Sciatic nerve (tissue), 2 donors: ENCODE measurements at regions not wholly inside any gene's neighbourhood (a gene's known extent, or its start where the extent isn't known, plus 50 kb on each side); places are given as distances from the start of the nearest gene placed in this dataset.
"Not testable (repeated sequence)": the region's sequence is repeated elsewhere in the genome, so short reads cannot be mapped to it uniquely, and the experiment has no call there.

Experiments used
- ATAC-seq: fragments of 200-7000 bp; cut with Tn5 transposase; one replicate; pipeline ENCODE4 v1.9.1; 2020; ENCODE audit warnings: mild to moderate bottlenecking, moderate library complexity
- DNase-seq: peaks from one replicate; pipeline ENCODE4 v3.0.0-alpha.2; 2020; ENCODE audit warnings: low spot score
- intact Hi-C: fragments of 100-400 bp; cut with DNase I; formaldehyde crosslinking; loops from one replicate; pipeline ENCODE4 v1.14.2; 2022
- donor health status: DM: no; HTN: no; CAD: no.
- donor health status: DM: no; HTN: no; CAD: no.

- ATAC-seq, result no peak
- intact Hi-C loops, result loop anchor here (10.0 kb wide), 1 partner anchor 1921 kb away; no protein-coding TSS in a partner anchor
- no peak for DNase-seq
Measured at GRCh38 chr1:230563591-230563990, 78.7 kb upstream of the COG2 start.

- intact Hi-C loops, result loop anchor here (10.0 kb wide), 1 partner anchor 1923 kb away; no protein-coding TSS in a partner anchor
- DNase-seq, result no peak
Measured at GRCh38 chr1:230561570-230561969, 80.7 kb upstream of the COG2 start.

GRCh38 chr1:230558324-230558723 is 84.0 kb upstream of the COG2 start:
- intact Hi-C loops, result no loop called here
- ATAC-seq (no peak), DNase-seq (no peak)

More at GRCh38 chr1:230561570-230561969, 80.7 kb upstream of the COG2 start:
- no peak for ATAC-seq

- intact Hi-C loops, result no loop called here
- no peak for DNase-seq
- no peak for ATAC-seq
Measured at GRCh38 chr1:230556453-230556852, 85.8 kb upstream of the COG2 start.

- no peak for ATAC-seq
- intact Hi-C loops, result no loop called here
- DNase-seq, result no peak
Measured at GRCh38 chr1:230555814-230556213, 86.5 kb upstream of the COG2 start.

- no peak for DNase-seq
- intact Hi-C loops, result no loop called here
- no peak for ATAC-seq
Measured at GRCh38 chr1:230552880-230553279, 89.4 kb upstream of the COG2 start.

- intact Hi-C loops, DNase-seq, ATAC-seq: not testable (repeated sequence)
Measured at GRCh38 chr1:230550945-230551344, 91.3 kb upstream of the COG2 start.

- intact Hi-C loops, result no loop called here
- DNase-seq, result no peak
- no peak for ATAC-seq
Measured at GRCh38 chr1:230550428-230550827, 91.9 kb upstream of the COG2 start.

GRCh38 chr1:230549625-230550024 is 92.7 kb upstream of the COG2 start:
- intact Hi-C loops, result no loop called here
- ATAC-seq (no peak), DNase-seq (no peak)

GRCh38 chr1:230548997-230549396 is 93.3 kb upstream of the COG2 start:
- intact Hi-C loops, result no loop called here
- ATAC-seq (no peak), DNase-seq (no peak)

GRCh38 chr1:230548357-230548756 is 93.9 kb upstream of the COG2 start:
- ATAC-seq (no peak), DNase-seq (no peak)
- intact Hi-C loops, result no loop called here

- intact Hi-C loops, result no loop called here
- DNase-seq (no peak), ATAC-seq (no peak)
Measured at GRCh38 chr1:230545181-230545580, 97.1 kb upstream of the COG2 start.

- no peak for ATAC-seq
- DNase-seq, result no peak
- intact Hi-C loops, result no loop called here
Measured at GRCh38 chr1:230544758-230545157, 97.5 kb upstream of the COG2 start.

- intact Hi-C loops, result no loop called here
Measured at GRCh38 chr1:230543085-230543484, 99.2 kb upstream of the COG2 start.

GRCh38 chr1:230542681-230543080 is 99.6 kb upstream of the COG2 start:
- no peak for DNase-seq
- intact Hi-C loops, result no loop called here
- no peak for ATAC-seq

More at GRCh38 chr1:230543085-230543484, 99.2 kb upstream of the COG2 start:
- no peak for DNase-seq
- no peak for ATAC-seq

GRCh38 chr1:230542054-230542453 is 100.2 kb upstream of the COG2 start:
- DNase-seq, result no peak
- no peak for ATAC-seq
- intact Hi-C loops, result no loop called here

GRCh38 chr1:230541306-230541705 is 101.0 kb upstream of the COG2 start:
- no peak for DNase-seq
- intact Hi-C loops, result no loop called here
- no peak for ATAC-seq

GRCh38 chr1:230540421-230541155 is 101.7 kb upstream of the COG2 start:
- ATAC-seq, result no peak
- DNase-seq, result no peak
- intact Hi-C loops, result no loop called here

GRCh38 chr1:230537456-230537855 is 104.8 kb upstream of the COG2 start:
- DNase-seq (no peak), ATAC-seq (no peak)
- intact Hi-C loops, result no loop called here

GRCh38 chr1:230536641-230537155 is 105.6 kb upstream of the COG2 start:
- DNase-seq (no peak), ATAC-seq (no peak)
- intact Hi-C loops, result no loop called here

- ATAC-seq (no peak), DNase-seq (no peak)
- intact Hi-C loops, result no loop called here
Measured at GRCh38 chr1:230534224-230534623, 108.1 kb upstream of the COG2 start.
